CD4-positive, CD25-positive, alpha-beta regulatory T cell (primary cell): ENCODE measurements at regions not wholly inside any gene's neighbourhood (a gene's known extent, or its start where the extent isn't known, plus 50 kb on each side); places are given as distances from the start of the nearest gene placed in this dataset.
"Not testable (repeated sequence)": the region's sequence is repeated elsewhere in the genome, so short reads cannot be mapped to it uniquely, and the experiment has no call there.

Experiments used
- ATAC-seq, 2 donors: fragments of 150-1000 bp; cut with Tn5 transposase; one replicate each; pipeline ENCODE4 v1.10.0; 2021; ENCODE audit warnings: low read depth in 2 of 2, moderate number of reproducible peaks in 2 of 2, moderate library complexity in 1 of 2
- DNase-seq, 3 donors: peaks; one replicate each; pipeline versions ENCODE4 v3.0.0 to v3.0.0-alpha.2; 2012 to 2022; ENCODE audit warnings: mixed read lengths in 1 of 3
- H3K27ac ChIP-seq: one replicate; pipeline ENCODE4 v1.7.0; 2013; ENCODE audit warnings: mild to moderate bottlenecking, low read length; ENCODE audit not compliant: insufficient read depth, poor library complexity, severe bottlenecking
- H3K27me3 ChIP-seq: one replicate; pipeline ENCODE4 v1.7.0; 2013; ENCODE audit warnings: low read length; ENCODE audit not compliant: control insufficient read depth, insufficient read depth
- H3K36me3 ChIP-seq: one replicate; pipeline ENCODE4 v1.7.0; 2013; ENCODE audit warnings: mild to moderate bottlenecking, low read length, moderate library complexity; ENCODE audit not compliant: control insufficient read depth, insufficient read depth
- H3K4me1 ChIP-seq: 2 replicates; pipeline ENCODE4 v1.7.0; 2013; ENCODE audit warnings: mild to moderate bottlenecking, low read length; ENCODE audit not compliant: insufficient read depth, control insufficient read depth, poor library complexity, severe bottlenecking
- H3K4me3 ChIP-seq: one replicate; pipeline ENCODE4 v1.7.0; 2013; ENCODE audit warnings: low read depth, mild to moderate bottlenecking, low read length, moderate library complexity
- H3K9me3 ChIP-seq, 2 experiments: 1 replicate in 1 of 2; 2 replicates in 1 of 2; pipeline ENCODE4 v1.7.0; 2013; ENCODE audit warnings: low read length in 2 of 2, mild to moderate bottlenecking in 1 of 2, moderate library complexity in 1 of 2; ENCODE audit not compliant: control insufficient read depth in 2 of 2
- H3K27ac Mint-ChIP-seq, 3 donors: one replicate each; pipeline ENCODE4 v1.8.0; 2020 to 2022; ENCODE audit warnings: mild to moderate bottlenecking in 3 of 3, mixed read lengths in 3 of 3, moderate library complexity in 2 of 3
- H3K27me3 Mint-ChIP-seq: one replicate; pipeline ENCODE4 v1.8.0; 2022; ENCODE audit warnings: mild to moderate bottlenecking, mixed read lengths
- H3K36me3 Mint-ChIP-seq: one replicate; pipeline ENCODE4 v1.8.0; 2020; ENCODE audit warnings: mixed read lengths
- H3K4me1 Mint-ChIP-seq, 4 donors: one replicate each; pipeline ENCODE4 v1.8.0; 2020 to 2022; ENCODE audit warnings: mixed read lengths in 4 of 4, mild to moderate bottlenecking in 1 of 4
- H3K4me3 Mint-ChIP-seq, 4 donors: one replicate each; pipeline ENCODE4 v1.8.0; 2020 to 2022; ENCODE audit warnings: mild to moderate bottlenecking in 4 of 4, mixed read lengths in 4 of 4, moderate library complexity in 3 of 4
- H3K9me3 Mint-ChIP-seq, 7 donors: one replicate each; pipeline ENCODE4 v1.8.0; 2020 to 2022; ENCODE audit warnings: mixed read lengths in 7 of 7, mild to moderate bottlenecking in 3 of 7, moderate library complexity in 2 of 7

GRCh38 chr4:18608908-18609533, 587.5 kb upstream of the LCORL start:
- Histone ChIP-seq H3K4me1 (no peaks in the 10 kb centered on the region), H3K27me3 (peaks cover 5% of the 10 kb centered on the region), H3K4me3 (no peak overlapping the region), H3K36me3 (no peaks in the 10 kb centered on the region), H3K27ac (no peak overlapping the region), H3K9me3 (no peaks in the 10 kb centered on the region)
- peaks cover 0 to 2% (median 0%) of the 10 kb centered on the region in 4 donors for H3K4me1 Mint-ChIP-seq
- ATAC-seq = no peak
- no peaks in the 10 kb centered on the region for H3K36me3 Mint-ChIP-seq
- H3K27me3 Mint-ChIP-seq = no peaks in the 10 kb centered on the region
- peaks cover 0 to 8% (median 5%) of the 10 kb centered on the region in 7 donors for H3K9me3 Mint-ChIP-seq
- no peak overlapping the region for H3K27ac Mint-ChIP-seq
- DNase-seq = no peak
- H3K4me3 Mint-ChIP-seq = no peak overlapping the region

DNA sequence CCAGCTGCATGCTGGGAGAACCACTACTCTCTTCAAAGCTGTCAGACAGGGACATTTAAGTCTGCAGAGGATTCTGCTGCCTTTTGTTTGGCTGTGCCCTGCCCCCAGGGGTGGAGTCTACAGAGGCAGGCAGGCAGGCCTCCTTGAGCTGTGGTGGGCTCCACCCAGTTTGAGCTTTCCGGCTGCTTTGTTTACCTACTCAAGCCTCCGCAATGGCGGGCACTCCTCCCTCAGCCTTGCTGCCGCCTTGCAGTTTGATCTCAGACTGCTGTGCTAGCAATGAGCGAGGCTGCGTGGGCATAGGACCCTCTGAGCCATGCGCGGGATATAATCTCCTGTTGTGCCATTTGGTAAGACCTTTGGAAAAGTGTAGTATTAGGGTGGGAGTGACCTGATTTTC, 581.1 kb upstream of the LCORL start:
- not testable (repeated sequence) for H3K4me3 Mint-ChIP-seq, H3K27me3 Mint-ChIP-seq, DNase-seq, ATAC-seq, H3K27me3 ChIP-seq, H3K36me3 Mint-ChIP-seq, H3K27ac Mint-ChIP-seq, H3K4me3 ChIP-seq, H3K9me3 Mint-ChIP-seq, H3K27ac ChIP-seq, H3K36me3 ChIP-seq, H3K9me3 ChIP-seq, H3K4me1 ChIP-seq, H3K4me1 Mint-ChIP-seq

DNA sequence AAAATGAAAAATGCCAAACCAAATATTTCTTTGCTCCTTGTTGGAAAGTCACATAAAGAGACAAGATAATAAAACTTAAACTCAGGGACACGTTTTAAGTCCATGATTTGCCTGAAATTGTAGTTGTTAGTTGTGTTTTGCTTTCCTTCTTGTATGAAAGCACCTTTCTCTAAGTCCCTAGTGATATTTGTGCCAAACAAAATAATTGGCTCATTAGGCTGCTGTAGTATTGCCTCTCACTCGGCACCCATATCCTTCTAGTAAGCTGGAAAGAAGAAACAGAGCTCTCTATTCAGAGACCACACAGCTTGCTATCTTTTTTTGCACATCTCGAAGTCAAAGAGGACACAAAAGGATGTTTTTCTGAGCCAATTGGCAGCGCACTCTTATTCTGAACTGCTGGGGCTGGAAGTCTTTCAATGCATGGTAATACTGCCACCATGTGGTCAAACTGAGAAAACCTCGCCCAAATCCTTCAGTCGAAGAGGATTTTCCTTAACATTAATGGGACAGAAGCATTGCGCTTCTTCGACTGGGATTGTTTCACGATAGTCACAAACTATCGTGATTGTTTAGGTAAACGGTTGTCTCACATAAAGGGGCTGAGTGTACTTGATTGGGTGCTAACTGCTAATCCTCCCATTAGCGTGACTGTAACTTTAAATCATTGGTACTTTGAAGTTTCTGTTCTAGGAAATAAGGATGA, 571.9 kb upstream of the LCORL start:
- peak overlapping the region; percentile 19 for H3K4me3 ChIP-seq
- H3K4me1 Mint-ChIP-seq = peaks cover 0 to 8% (median 6%) of the 10 kb centered on the region in 4 donors
- H3K36me3 ChIP-seq = no peaks in the 10 kb centered on the region
- no peak overlapping the region for H3K27ac ChIP-seq
- no peaks in the 10 kb centered on the region for H3K27me3 ChIP-seq
- no peaks in the 10 kb centered on the region for H3K27me3 Mint-ChIP-seq
- no peaks in the 10 kb centered on the region for H3K9me3 Mint-ChIP-seq
- peak in 1 of 2 donors; percentile 55 for ATAC-seq
- no peak overlapping the region for H3K4me3 Mint-ChIP-seq
- H3K36me3 Mint-ChIP-seq = no peaks in the 10 kb centered on the region
- no peak overlapping the region for H3K27ac Mint-ChIP-seq
- no peaks in the 10 kb centered on the region for H3K4me1 ChIP-seq
- DNase-seq = peak; percentile 26 to 64 (median 58)
- H3K9me3 ChIP-seq = no peaks in the 10 kb centered on the region

GRCh38 chr4:18582841-18583240, 561.3 kb upstream of the LCORL start:
- no peak for ATAC-seq
- Mint-ChIP-seq H3K4me1 (no peaks in the 10 kb centered on the region), H3K4me3 (no peak overlapping the region), H3K27me3 (peaks cover 5% of the 10 kb centered on the region), H3K9me3 (peaks cover 0 to 1% (median 0%) of the 10 kb centered on the region in 7 donors), H3K27ac (no peak overlapping the region), H3K36me3 (no peaks in the 10 kb centered on the region)
- H3K27me3 ChIP-seq = no peaks in the 10 kb centered on the region
- H3K36me3 ChIP-seq = no peaks in the 10 kb centered on the region
- H3K4me3 ChIP-seq = no peak overlapping the region
- no peaks in the 10 kb centered on the region for H3K4me1 ChIP-seq
- no peak overlapping the region for H3K27ac ChIP-seq
- H3K9me3 ChIP-seq = no peaks in the 10 kb centered on the region
- DNase-seq = no peak

- no peaks in the 10 kb centered on the region for H3K4me1 ChIP-seq
- H3K4me1 Mint-ChIP-seq = no peaks in the 10 kb centered on the region
- H3K36me3 Mint-ChIP-seq = no peaks in the 10 kb centered on the region
- H3K27ac Mint-ChIP-seq = no peak overlapping the region
- H3K9me3 Mint-ChIP-seq = peaks cover 0 to 2% (median 0%) of the 10 kb centered on the region in 7 donors
- peaks cover 5% of the 10 kb centered on the region for H3K27me3 Mint-ChIP-seq
- H3K27ac ChIP-seq = no peak overlapping the region
- H3K27me3 ChIP-seq = no peaks in the 10 kb centered on the region
- no peak overlapping the region for H3K4me3 Mint-ChIP-seq
- ATAC-seq (no peak), DNase-seq (no peak)
- H3K4me3 ChIP-seq = no peak overlapping the region
- H3K36me3 ChIP-seq = no peaks in the 10 kb centered on the region
- H3K9me3 ChIP-seq = no peaks in the 10 kb centered on the region
Measured at GRCh38 chr4:18578307-18578706, 556.8 kb upstream of the LCORL start.

DNA sequence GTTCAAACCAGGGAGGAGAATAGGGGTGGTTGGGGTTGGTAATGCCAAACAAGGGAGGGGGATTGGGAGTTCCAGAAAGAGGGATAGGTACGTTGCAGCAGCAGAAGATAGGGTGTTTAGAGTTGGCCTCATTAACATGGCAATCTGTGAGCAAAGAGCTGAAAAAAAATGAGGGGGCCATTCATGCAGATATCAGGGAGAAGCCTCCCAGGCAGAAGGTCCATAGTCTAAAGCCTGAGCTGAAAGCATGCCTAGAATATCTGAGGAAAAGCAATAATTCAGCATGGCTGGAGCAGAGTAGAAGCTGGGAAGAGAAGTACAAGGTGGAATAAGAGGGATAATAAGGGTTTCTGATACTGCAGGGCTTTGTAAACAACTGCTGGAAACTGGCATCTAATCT, 550.9 kb upstream of the LCORL start:
- Mint-ChIP-seq H3K27ac (no peak overlapping the region), H3K36me3 (no peaks in the 10 kb centered on the region), H3K9me3 (peaks cover 0 to 4% (median 0%) of the 10 kb centered on the region in 7 donors), H3K27me3 (no peaks in the 10 kb centered on the region), H3K4me1 (no peaks in the 10 kb centered on the region), H3K4me3 (no peak overlapping the region)
- H3K27me3 ChIP-seq = no peaks in the 10 kb centered on the region
- ATAC-seq (no peak), DNase-seq (no peak)
- H3K36me3 ChIP-seq = no peaks in the 10 kb centered on the region
- H3K4me1 ChIP-seq = no peaks in the 10 kb centered on the region
- H3K4me3 ChIP-seq = no peak overlapping the region
- H3K9me3 ChIP-seq = no peaks in the 10 kb centered on the region
- no peak overlapping the region for H3K27ac ChIP-seq

DNA sequence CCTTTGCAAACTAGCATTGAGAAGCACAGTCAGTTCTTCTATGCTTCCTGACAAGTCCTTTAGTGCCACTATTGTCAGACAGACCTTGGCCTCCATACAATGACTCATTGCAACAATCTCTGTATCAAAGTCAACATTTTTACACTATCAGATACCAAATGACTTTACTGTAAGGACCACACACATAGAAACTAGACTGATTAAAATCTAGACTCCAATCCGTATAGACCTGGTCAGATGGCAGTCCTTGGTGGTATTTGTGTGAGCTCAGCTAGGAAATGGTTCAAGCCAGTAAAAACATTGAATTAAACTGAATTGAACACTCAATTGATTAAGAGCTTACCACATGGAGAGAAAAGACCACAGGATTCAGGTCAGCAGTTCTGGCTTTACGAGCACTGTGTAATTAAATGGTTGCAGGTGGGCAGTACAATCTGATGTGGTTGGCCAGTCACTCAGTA, 549.8 kb upstream of the LCORL start:
- Mint-ChIP-seq H3K4me1 (no peaks in the 10 kb centered on the region), H3K36me3 (no peaks in the 10 kb centered on the region)
- H3K9me3 ChIP-seq = no peaks in the 10 kb centered on the region

GRCh38 chr4:18570370-18570769, 548.8 kb upstream of the LCORL start:
- ATAC-seq (no peak), DNase-seq (no peak)
- Histone ChIP-seq H3K4me3 (no peak overlapping the region), H3K9me3 (no peaks in the 10 kb centered on the region), H3K27me3 (no peaks in the 10 kb centered on the region), H3K27ac (no peak overlapping the region), H3K4me1 (no peaks in the 10 kb centered on the region), H3K36me3 (no peaks in the 10 kb centered on the region)
- Mint-ChIP-seq H3K36me3 (no peaks in the 10 kb centered on the region), H3K27ac (no peak overlapping the region), H3K27me3 (no peaks in the 10 kb centered on the region), H3K4me3 (no peak overlapping the region), H3K9me3 (peaks cover 0 to 4% (median 0%) of the 10 kb centered on the region in 7 donors), H3K4me1 (no peaks in the 10 kb centered on the region)

More for the DNA sequence above, 549.8 kb upstream of the LCORL start:
- no peaks in the 10 kb centered on the region for H3K27me3 ChIP-seq
- no peaks in the 10 kb centered on the region for H3K36me3 ChIP-seq
- H3K27ac ChIP-seq = no peak overlapping the region
- Mint-ChIP-seq H3K27ac (no peak overlapping the region), H3K27me3 (no peaks in the 10 kb centered on the region), H3K4me3 (no peak overlapping the region), H3K9me3 (peaks cover 0 to 4% (median 0%) of the 10 kb centered on the region in 7 donors)
- DNase-seq (no peak), ATAC-seq (no peak)
- no peaks in the 10 kb centered on the region for H3K4me1 ChIP-seq
- no peak overlapping the region for H3K4me3 ChIP-seq
